ENCODE measurements at regions not wholly inside any gene's neighbourhood (a gene's known extent, or its start where the extent isn't known, plus 50 kb on each side); places are given as distances from the start of the nearest gene placed in this dataset.

GRCh38 chr19:31961191-31961590 lies 384.2 kb upstream of the ZNF507 start:
- Histone ChIP-seq H3K4me2 (ENCODE audit: control insufficient read depth, extremely low read depth, insufficient read depth, low read depth, low read length) (no peak overlapping the region), H3K79me2 (ENCODE audit: control insufficient read depth, insufficient read depth, low read length) (no peaks in the 10 kb centered on the region), H3K9me3 (ENCODE audit: control insufficient read depth, low read depth, low read length) (peaks cover 3% of the 10 kb centered on the region), H3K9ac (ENCODE audit: control insufficient read depth, extremely low read depth, insufficient read depth, low read length) (no peak overlapping the region), H3K4me1 (ENCODE audit: control insufficient read depth, extremely low read depth, insufficient read depth, low read length) (no peaks in the 10 kb centered on the region), H3K27me3 (ENCODE audit: control insufficient read depth, extremely low read depth, insufficient read depth, low read length) (no peaks in the 10 kb centered on the region), H3K9me1 (ENCODE audit: control insufficient read depth, extremely low read depth, insufficient read depth, low read length) (no peaks in the 10 kb centered on the region), H4K20me1 (ENCODE audit: control insufficient read depth, extremely low read depth, insufficient read depth, low read length) (no peaks in the 10 kb centered on the region), H3K4me3 (ENCODE audit: control insufficient read depth in 2 of 3, extremely low read depth in 1 of 3, insufficient read depth in 2 of 3, low read depth in 1 of 3, low read length in 3 of 3) (no peak overlapping the region), H3K36me3 (ENCODE audit: control insufficient read depth in 2 of 2, extremely low read depth in 1 of 2, insufficient read depth in 2 of 2, low read length in 2 of 2) (no peaks in the 10 kb centered on the region), H2AFZ (ENCODE audit: control insufficient read depth, low read length) (no peak overlapping the region), H3K27ac (ENCODE audit: control insufficient read depth, insufficient read depth, low read length) (no peak overlapping the region)
- TF ChIP-seq EZH2 (IDR thresholded peaks at IDR 0.05; ENCODE audit: low read length): no peak
- TF ChIP-seq, protein P1, sequence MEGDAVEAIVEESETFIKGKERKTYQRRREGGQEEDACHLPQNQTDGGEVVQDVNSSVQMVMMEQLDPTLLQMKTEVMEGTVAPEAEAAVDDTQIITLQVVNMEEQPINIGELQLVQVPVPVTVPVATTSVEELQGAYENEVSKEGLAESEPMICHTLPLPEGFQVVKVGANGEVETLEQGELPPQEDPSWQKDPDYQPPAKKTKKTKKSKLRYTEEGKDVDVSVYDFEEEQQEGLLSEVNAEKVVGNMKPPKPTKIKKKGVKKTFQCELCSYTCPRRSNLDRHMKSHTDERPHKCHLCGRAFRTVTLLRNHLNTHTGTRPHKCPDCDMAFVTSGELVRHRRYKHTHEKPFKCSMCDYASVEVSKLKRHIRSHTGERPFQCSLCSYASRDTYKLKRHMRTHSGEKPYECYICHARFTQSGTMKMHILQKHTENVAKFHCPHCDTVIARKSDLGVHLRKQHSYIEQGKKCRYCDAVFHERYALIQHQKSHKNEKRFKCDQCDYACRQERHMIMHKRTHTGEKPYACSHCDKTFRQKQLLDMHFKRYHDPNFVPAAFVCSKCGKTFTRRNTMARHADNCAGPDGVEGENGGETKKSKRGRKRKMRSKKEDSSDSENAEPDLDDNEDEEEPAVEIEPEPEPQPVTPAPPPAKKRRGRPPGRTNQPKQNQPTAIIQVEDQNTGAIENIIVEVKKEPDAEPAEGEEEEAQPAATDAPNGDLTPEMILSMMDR (optimal IDR thresholded peaks at IDR 0.05 in 1 of 3, IDR thresholded peaks at IDR 0.05 in 1 of 3, conservative IDR thresholded peaks at IDR 0.05 in 1 of 3; ENCODE audit: extremely low read depth in 1 of 3, insufficient read depth in 2 of 3, low read length in 3 of 3): no peak
- FAIRE-seq: no peak
- dilution Hi-C loops (cut with MboI; ENCODE audit: extremely low pct_ligation_motif_present, low sequenced_read_pairs): no loop called here
- DNase-seq (ENCODE audit: low read depth, low spot score): no peak

GRCh38 chr19:31961667-31962066 lies 383.7 kb upstream of the ZNF507 start:
- Histone ChIP-seq H3K9me3 (ENCODE audit: control insufficient read depth, low read depth, low read length) (peaks cover 3% of the 10 kb centered on the region), H3K4me1 (ENCODE audit: control insufficient read depth, extremely low read depth, insufficient read depth, low read length) (no peaks in the 10 kb centered on the region), H3K27me3 (ENCODE audit: control insufficient read depth, extremely low read depth, insufficient read depth, low read length) (no peaks in the 10 kb centered on the region), H3K79me2 (ENCODE audit: control insufficient read depth, insufficient read depth, low read length) (no peaks in the 10 kb centered on the region), H3K27ac (ENCODE audit: control insufficient read depth, insufficient read depth, low read length) (no peak overlapping the region), H3K36me3 (ENCODE audit: control insufficient read depth in 2 of 2, extremely low read depth in 1 of 2, insufficient read depth in 2 of 2, low read length in 2 of 2) (no peaks in the 10 kb centered on the region), H3K9me1 (ENCODE audit: control insufficient read depth, extremely low read depth, insufficient read depth, low read length) (no peaks in the 10 kb centered on the region), H3K9ac (ENCODE audit: control insufficient read depth, extremely low read depth, insufficient read depth, low read length) (no peak overlapping the region), H3K4me2 (ENCODE audit: control insufficient read depth, extremely low read depth, insufficient read depth, low read depth, low read length) (no peak overlapping the region), H2AFZ (ENCODE audit: control insufficient read depth, low read length) (no peak overlapping the region), H4K20me1 (ENCODE audit: control insufficient read depth, extremely low read depth, insufficient read depth, low read length) (no peaks in the 10 kb centered on the region), H3K4me3 (ENCODE audit: control insufficient read depth in 2 of 3, extremely low read depth in 1 of 3, insufficient read depth in 2 of 3, low read depth in 1 of 3, low read length in 3 of 3) (no peak overlapping the region)
- dilution Hi-C loops (cut with MboI; ENCODE audit: extremely low pct_ligation_motif_present, low sequenced_read_pairs): no loop called here
- no peak for FAIRE-seq
- no peak for DNase-seq (ENCODE audit: low read depth, low spot score)
- no peak for TF ChIP-seq EZH2 (IDR thresholded peaks at IDR 0.05; ENCODE audit: low read length)
- TF ChIP-seq, protein P1 (optimal IDR thresholded peaks at IDR 0.05 in 1 of 3, IDR thresholded peaks at IDR 0.05 in 1 of 3, conservative IDR thresholded peaks at IDR 0.05 in 1 of 3; ENCODE audit: extremely low read depth in 1 of 3, insufficient read depth in 2 of 3, low read length in 3 of 3): no peak

All from keratinocyte (primary cell).